Lower leg skin (tissue), 3 donors: ENCODE measurements at regions not wholly inside any gene's neighbourhood (a gene's known extent, or its start where the extent isn't known, plus 50 kb on each side); places are given as distances from the start of the nearest gene placed in this dataset.

ENCODE experiments used
- CTCF ChIP-seq, 3 donors: fragments of 450-650 bp; IDR thresholded peaks; one replicate each; pipeline ENCODE4 v1.5.1; 2016; ENCODE audit warnings: antibody characterized with exemption in 3 of 3, mild to moderate bottlenecking in 3 of 3, moderate library complexity in 2 of 3
- POLR2A ChIP-seq, 2 donors: fragments of 450-650 bp; IDR thresholded peaks; one replicate each; pipeline ENCODE4 v1.6.1; 2016 to 2017; ENCODE audit warnings: antibody characterized with exemption in 2 of 2, mild to moderate bottlenecking in 1 of 2, moderate library complexity in 1 of 2

- no peak for TF ChIP-seq CTCF (IDR thresholded peaks at IDR 0.05)
- TF ChIP-seq POLR2A (IDR thresholded peaks at IDR 0.05), result no peak
These were observed 226.0 kb upstream of the TSHZ2 start for GRCh38 chr20:52746190-52746589.
